Activated T-cell treated with anti-CD3 and anti-CD28 coated beads, Interleukin-2, amount 50 U/mL, for 72 hours (primary cell): ENCODE measurements at regions not wholly inside any gene's neighbourhood (a gene's known extent, or its start where the extent isn't known, plus 50 kb on each side); places are given as distances from the start of the nearest gene placed in this dataset.

ENCODE experiments used
- ATAC-seq, 2 donors: fragments of 150-1000 bp; cut with Tn5 transposase; replicated peaks in 1 of 2; 2 replicates each; pipeline ENCODE4 v1.10.0; 2021; ENCODE audit warnings: moderate library complexity in 2 of 2, mild to moderate bottlenecking in 1 of 2
- DNase-seq, 2 donors: peaks; one replicate each; pipeline ENCODE4 v3.0.0; 2021 to 2022; ENCODE audit warnings: mixed read lengths in 1 of 2
- H3K27ac Mint-ChIP-seq: one replicate; pipeline ENCODE4 v1.8.0; 2022; ENCODE audit warnings: mild to moderate bottlenecking, moderate library complexity, mixed read lengths
- H3K27me3 Mint-ChIP-seq: one replicate; pipeline ENCODE4 v1.8.0; 2022; ENCODE audit warnings: low read depth, mixed read lengths
- H3K36me3 Mint-ChIP-seq, 2 donors: one replicate each; pipeline ENCODE4 v1.8.0; 2022; ENCODE audit warnings: mixed read lengths in 2 of 2, mild to moderate bottlenecking in 1 of 2; ENCODE audit not compliant: insufficient read depth in 2 of 2
- H3K4me1 Mint-ChIP-seq: one replicate; pipeline ENCODE4 v1.8.0; 2022; ENCODE audit warnings: low read depth, mixed read lengths
- H3K4me3 Mint-ChIP-seq, 2 donors: one replicate each; pipeline ENCODE4 v1.8.0; 2022; ENCODE audit warnings: mild to moderate bottlenecking in 2 of 2, mixed read lengths in 2 of 2, moderate library complexity in 2 of 2
- H3K9me3 Mint-ChIP-seq, 2 donors: one replicate each; pipeline ENCODE4 v1.8.0; 2022; ENCODE audit warnings: mixed read lengths in 2 of 2

- peaks cover 3 to 7% of the 10 kb centered on the region in 2 donors for H3K9me3 Mint-ChIP-seq
- no peaks in the 10 kb centered on the region for H3K27me3 Mint-ChIP-seq
- ATAC-seq (no peak), DNase-seq (no peak)
- no peaks in the 10 kb centered on the region for H3K4me1 Mint-ChIP-seq
- peaks cover 0 to 4% of the 10 kb centered on the region in 2 donors for H3K36me3 Mint-ChIP-seq
- H3K4me3 Mint-ChIP-seq = no peak overlapping the region
- no peak overlapping the region for H3K27ac Mint-ChIP-seq
Observed at GRCh38 chr4:81528200-81528599, 56.5 kb upstream of the RASGEF1B start.

DNA sequence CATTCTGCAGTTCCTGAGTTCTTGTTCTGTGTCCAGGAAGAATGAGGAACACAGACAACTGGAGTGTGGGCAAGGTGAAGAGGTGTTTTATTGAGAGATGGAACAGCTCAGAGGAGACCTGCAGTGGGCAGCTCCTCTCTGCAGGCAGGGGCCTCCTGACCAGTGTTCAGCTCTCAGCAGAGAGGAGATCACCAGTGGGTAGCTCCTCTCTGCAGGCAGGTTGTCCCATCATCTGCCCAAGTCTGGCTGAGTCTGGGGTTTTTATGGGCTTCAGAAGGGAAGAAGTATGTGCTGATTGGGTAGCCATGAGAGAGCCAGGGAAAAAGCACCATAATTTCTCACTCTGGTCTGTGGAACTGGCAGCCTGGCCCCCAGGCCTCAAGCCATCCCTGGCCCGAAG is 56.0 kb upstream of the RASGEF1B start:
- ATAC-seq = no peak
- Mint-ChIP-seq H3K4me1 (no peaks in the 10 kb centered on the region), H3K27me3 (no peaks in the 10 kb centered on the region), H3K9me3 (peaks cover 3 to 7% of the 10 kb centered on the region in 2 donors), H3K4me3 (no peak overlapping the region), H3K36me3 (peaks cover 0 to 4% of the 10 kb centered on the region in 2 donors), H3K27ac (no peak overlapping the region)
- DNase-seq = no peak

- ATAC-seq = no peak
- H3K4me3 Mint-ChIP-seq = no peak overlapping the region
Observed at GRCh38 chr4:81527115-81527514, 55.4 kb upstream of the RASGEF1B start.

GRCh38 chr4:81526706-81527105 is 55.0 kb upstream of the RASGEF1B start:
- H3K27ac Mint-ChIP-seq = no peak overlapping the region
- peaks cover 3 to 7% of the 10 kb centered on the region in 2 donors for H3K9me3 Mint-ChIP-seq
- H3K4me3 Mint-ChIP-seq = no peak overlapping the region
- DNase-seq (no peak), ATAC-seq (no peak)
- H3K36me3 Mint-ChIP-seq = peaks cover 0 to 4% of the 10 kb centered on the region in 2 donors
- no peaks in the 10 kb centered on the region for H3K4me1 Mint-ChIP-seq
- H3K27me3 Mint-ChIP-seq = peaks cover 4% of the 10 kb centered on the region

More at GRCh38 chr4:81527115-81527514, 55.4 kb upstream of the RASGEF1B start:
- no peaks in the 10 kb centered on the region for H3K27me3 Mint-ChIP-seq
- peaks cover 0 to 4% of the 10 kb centered on the region in 2 donors for H3K36me3 Mint-ChIP-seq
- DNase-seq = no peak
- no peaks in the 10 kb centered on the region for H3K4me1 Mint-ChIP-seq
- peaks cover 3 to 7% of the 10 kb centered on the region in 2 donors for H3K9me3 Mint-ChIP-seq
- no peak overlapping the region for H3K27ac Mint-ChIP-seq

DNA sequence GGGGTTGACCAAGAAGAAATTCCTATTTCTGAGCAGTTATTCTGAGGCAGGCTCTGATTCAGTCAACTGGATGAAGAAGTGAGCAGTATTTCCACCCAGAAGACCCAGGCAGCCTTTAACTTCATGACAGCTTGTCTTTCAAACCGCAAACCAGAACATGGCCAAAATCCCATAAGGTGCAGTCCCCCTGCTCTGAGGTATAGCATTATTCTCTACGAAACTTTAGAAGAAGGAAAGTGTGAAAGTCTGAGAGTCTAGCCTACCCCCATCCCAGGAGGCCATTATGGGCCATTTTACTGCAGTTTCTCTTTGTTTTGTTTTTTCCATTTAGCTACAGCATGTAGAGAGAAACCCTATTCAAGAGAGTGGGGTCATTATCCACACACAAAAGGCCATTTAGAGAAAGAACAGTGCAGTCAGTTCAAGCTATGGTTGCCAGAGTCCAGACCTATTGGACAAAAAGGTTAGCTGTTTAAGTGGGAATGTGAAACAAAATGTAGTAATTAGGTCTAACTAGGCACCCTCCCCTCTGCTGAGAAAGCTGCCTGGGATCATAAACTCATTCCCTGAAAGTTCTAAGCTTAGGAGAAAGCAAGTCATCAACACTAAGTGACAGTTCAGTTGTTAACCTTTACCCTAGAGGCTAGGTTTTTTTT is 52.1 kb upstream of the RASGEF1B start:
- Mint-ChIP-seq H3K9me3 (peaks cover 3 to 4% of the 10 kb centered on the region in 2 donors), H3K27me3 (peaks cover 6% of the 10 kb centered on the region), H3K36me3 (peaks cover 0 to 4% of the 10 kb centered on the region in 2 donors), H3K4me1 (no peaks in the 10 kb centered on the region), H3K27ac (no peak overlapping the region), H3K4me3 (no peak overlapping the region)
- ATAC-seq (no peak), DNase-seq (no peak)

- H3K27me3 Mint-ChIP-seq = peaks cover 6% of the 10 kb centered on the region
- DNase-seq = no peak
- H3K4me3 Mint-ChIP-seq = no peak overlapping the region
- peaks cover 3 to 4% of the 10 kb centered on the region in 2 donors for H3K9me3 Mint-ChIP-seq
- peaks cover 0 to 4% of the 10 kb centered on the region in 2 donors for H3K36me3 Mint-ChIP-seq
- no peaks in the 10 kb centered on the region for H3K4me1 Mint-ChIP-seq
- ATAC-seq = no peak
- no peak overlapping the region for H3K27ac Mint-ChIP-seq
Observed at GRCh38 chr4:81522711-81523110, 51.0 kb upstream of the RASGEF1B start.

- Mint-ChIP-seq H3K36me3 (peaks cover 0 to 4% of the 10 kb centered on the region in 2 donors), H3K27me3 (peaks cover 6% of the 10 kb centered on the region), H3K9me3 (peaks cover 3 to 4% of the 10 kb centered on the region in 2 donors), H3K4me3 (no peak overlapping the region), H3K4me1 (no peaks in the 10 kb centered on the region), H3K27ac (no peak overlapping the region)
- no peak for ATAC-seq
- DNase-seq = no peak
Observed at GRCh38 chr4:81521708-81522107, 50.0 kb upstream of the RASGEF1B start.
